CD4-positive, alpha-beta T cell treated with Interleukin-21 for 1 hour (primary cell): ENCODE measurements at regions not wholly inside any gene's neighbourhood (a gene's known extent, or its start where the extent isn't known, plus 50 kb on each side); places are given as distances from the start of the nearest gene placed in this dataset.

Source experiments
- DNase-seq: peaks from one replicate; pipeline ENCODE4 v3.0.0-alpha.2; 2020

GRCh38 chr3:72353236-72354128 lies 494.8 kb downstream of the SHQ1 start:
- DNase-seq: no peak

GRCh38 chr3:72352176-72352575 lies 496.1 kb downstream of the SHQ1 start:
- no peak for DNase-seq

- DNase-seq: no peak
Measured at GRCh38 chr3:72351536-72351935, 496.7 kb downstream of the SHQ1 start.

- DNase-seq: no peak
Measured at GRCh38 chr3:72350761-72351505, 497.3 kb downstream of the SHQ1 start.

- no peak for DNase-seq
Measured at GRCh38 chr3:72348357-72348756, 499.9 kb downstream of the SHQ1 start.

- DNase-seq: peak; percentile 18
Measured at GRCh38 chr3:72347819-72348319, 500.4 kb downstream of the SHQ1 start.

GRCh38 chr3:72346526-72346926 lies 501.7 kb downstream of the SHQ1 start:
- no peak for DNase-seq

GRCh38 chr3:72345980-72346379 lies 502.3 kb downstream of the SHQ1 start:
- no peak for DNase-seq

GRCh38 chr3:72345237-72345878 lies 502.9 kb downstream of the SHQ1 start:
- no peak for DNase-seq

- DNase-seq: no peak
Measured at GRCh38 chr3:72344647-72345046, 503.6 kb downstream of the SHQ1 start.

GRCh38 chr3:72344236-72344635 lies 504.0 kb downstream of the SHQ1 start:
- no peak for DNase-seq

- DNase-seq: no peak
Measured at GRCh38 chr3:72343078-72343477, 505.2 kb downstream of the SHQ1 start.

- no peak for DNase-seq
Measured at GRCh38 chr3:72342450-72342849, 505.8 kb downstream of the SHQ1 start.

GRCh38 chr3:72341920-72342319 lies 506.3 kb downstream of the SHQ1 start:
- DNase-seq: no peak

GRCh38 chr3:72341380-72341770 lies 506.9 kb downstream of the SHQ1 start:
- no peak for DNase-seq

GRCh38 chr3:72340476-72341379 lies 507.5 kb downstream of the SHQ1 start:
- no peak for DNase-seq

- DNase-seq: no peak
Measured at GRCh38 chr3:72340056-72340455, 508.2 kb downstream of the SHQ1 start.

- DNase-seq: no peak
Measured at GRCh38 chr3:72339670-72340030, 508.6 kb downstream of the SHQ1 start.

GRCh38 chr3:72338942-72339669 lies 509.1 kb downstream of the SHQ1 start:
- no peak for DNase-seq

GRCh38 chr3:72338082-72338941 lies 509.9 kb downstream of the SHQ1 start:
- DNase-seq: no peak

- DNase-seq: no peak
Measured at GRCh38 chr3:72337480-72337855, 510.8 kb downstream of the SHQ1 start.
